Neural progenitor cell (in vitro differentiated cells): ENCODE measurements at regions not wholly inside any gene's neighbourhood (a gene's known extent, or its start where the extent isn't known, plus 50 kb on each side); places are given as distances from the start of the nearest gene placed in this dataset.

Source experiments
- DNase-seq: peaks from one replicate; pipeline ENCODE4 v3.0.0-alpha.2; 2016; ENCODE audit warnings: low spot score
- H2AFZ ChIP-seq: fragments of 200-600 bp; sonication (generic); replicated peaks from 2 replicates; pipeline ENCODE4 v1.6.1; 2016; ENCODE audit warnings: antibody characterized with exemption
- H3F3A ChIP-seq: fragments of 200-600 bp; sonication (generic); 2 replicates; pipeline ENCODE4 v1.6.1; 2016; ENCODE audit warnings: antibody characterized with exemption, low read depth
- H3K27ac ChIP-seq: fragments of 200-600 bp; sonication (generic); 2 replicates; pipeline ENCODE4 v1.5.1; 2016; ENCODE audit warnings: mild to moderate bottlenecking
- H3K27me3 ChIP-seq: fragments of 200-600 bp; sonication (generic); 2 replicates; pipeline ENCODE4 v1.6.1; 2016; ENCODE audit warnings: mild to moderate bottlenecking, moderate library complexity
- H3K36me3 ChIP-seq: fragments of 200-600 bp; sonication (generic); 2 replicates; pipeline ENCODE4 v1.5.1; 2016
- H3K4me1 ChIP-seq: fragments of 200-600 bp; sonication (generic); 2 replicates; pipeline ENCODE4 v1.6.1; 2016; ENCODE audit warnings: mixed run types
- H3K4me2 ChIP-seq: fragments of 200-600 bp; sonication (generic); 2 replicates; pipeline ENCODE4 v1.6.1; 2016
- H3K4me3 ChIP-seq: fragments of 200-600 bp; sonication (generic); 2 replicates; pipeline ENCODE4 v1.5.1; 2016
- H3K79me2 ChIP-seq: fragments of 200-600 bp; sonication (generic); 2 replicates; pipeline ENCODE4 v1.6.1; 2016; ENCODE audit warnings: low read depth
- H3K9ac ChIP-seq: fragments of 200-600 bp; sonication (generic); 2 replicates; pipeline ENCODE4 v1.6.1; 2016
- H3K9me3 ChIP-seq: fragments of 200-600 bp; sonication (generic); 2 replicates; pipeline ENCODE4 v1.5.1; 2016; ENCODE audit warnings: low read depth
- H4K20me1 ChIP-seq: fragments of 200-600 bp; sonication (generic); 2 replicates; pipeline ENCODE4 v1.6.1; 2016; ENCODE audit warnings: low read depth
- H3K27ac Mint-ChIP-seq: 3 replicates; pipeline ENCODE4 v1.8.0; 2021; ENCODE audit warnings: mixed read lengths
- H3K27me3 Mint-ChIP-seq: 2 replicates; pipeline ENCODE4 v1.8.0; 2022; ENCODE audit warnings: low read depth, mild to moderate bottlenecking, inconsistent platforms, moderate library complexity, mixed read lengths; ENCODE audit not compliant: insufficient read depth
- H3K36me3 Mint-ChIP-seq: 3 replicates; pipeline ENCODE4 v1.8.0; 2021; ENCODE audit warnings: mixed read lengths
- H3K4me1 Mint-ChIP-seq: 3 replicates; pipeline ENCODE4 v1.8.0; 2021; ENCODE audit warnings: mixed read lengths
- H3K4me3 Mint-ChIP-seq: 3 replicates; pipeline ENCODE4 v1.8.0; 2021; ENCODE audit warnings: mild to moderate bottlenecking, moderate library complexity, mixed read lengths
- H3K9me3 Mint-ChIP-seq: 3 replicates; pipeline ENCODE4 v1.8.0; 2020; ENCODE audit warnings: mixed read lengths
- CTCF ChIP-seq: fragments of 200-600 bp; sonication (generic); IDR thresholded peaks from 2 replicates; pipeline ENCODE4 v1.5.1; 2017; ENCODE audit warnings: antibody characterized with exemption, mild to moderate bottlenecking
- EZH2 ChIP-seq: fragments of 200-600 bp; sonication (generic); IDR thresholded peaks from 2 replicates; pipeline ENCODE4 v1.6.1; 2017; ENCODE audit warnings: antibody characterized with exemption, mild to moderate bottlenecking, moderate library complexity
- EZH2phosphoT487 ChIP-seq: fragments of 200-600 bp; sonication (generic); IDR thresholded peaks from 2 replicates; pipeline ENCODE4 v1.6.1; 2017; ENCODE audit warnings: antibody characterized with exemption

DNA sequence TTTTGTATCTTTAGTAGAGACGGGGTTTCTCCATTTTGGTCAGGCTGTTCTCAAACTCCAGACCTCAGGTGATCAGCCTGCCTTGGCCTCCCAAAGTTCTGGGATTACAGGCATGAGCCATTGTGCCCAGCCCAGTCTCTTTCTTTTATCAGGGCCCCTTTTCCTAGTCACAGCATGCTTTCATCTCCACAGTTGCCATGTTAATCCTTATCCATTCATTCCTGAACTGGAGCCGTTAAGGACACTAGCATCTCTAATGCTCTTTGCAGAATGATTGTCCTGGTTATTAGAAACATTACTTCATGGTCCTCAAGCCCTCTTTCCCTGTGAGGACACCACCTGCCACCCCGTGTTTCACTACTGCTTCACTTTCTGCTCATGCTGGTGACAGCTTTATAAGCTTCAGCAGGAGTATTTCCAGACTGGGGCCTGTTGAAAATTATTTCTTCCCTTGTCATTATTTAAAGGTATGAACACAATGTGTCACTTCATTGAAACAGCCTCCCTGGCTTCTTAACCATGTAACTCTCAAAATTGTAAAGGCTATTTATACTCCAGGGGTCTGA lies 313.9 kb downstream of the BMPER start:
- H3K27ac Mint-ChIP-seq: no peak overlapping the region
- H2AFZ ChIP-seq: no peak overlapping the region

GRCh38 chr7:34220506-34221185 lies 315.3 kb downstream of the BMPER start:
- H2AFZ ChIP-seq: no peak overlapping the region
- H3K9ac ChIP-seq: no peak overlapping the region
- H3K4me3 Mint-ChIP-seq: no peak overlapping the region
- H3K4me3 ChIP-seq: no peak overlapping the region
- no peaks in the 10 kb centered on the region for H3K36me3 Mint-ChIP-seq
- no peak for DNase-seq
- no peak overlapping the region for H3K4me2 ChIP-seq
- H3K27me3 Mint-ChIP-seq: peaks cover 3% of the 10 kb centered on the region
- H3K9me3 ChIP-seq: no peaks in the 10 kb centered on the region
- no peaks in the 10 kb centered on the region for H4K20me1 ChIP-seq
- H3K27me3 ChIP-seq: no peaks in the 10 kb centered on the region
- TF ChIP-seq EZH2 (no peak), CTCF (no peak), EZH2phosphoT487 (no peak)
- H3K27ac ChIP-seq: no peak overlapping the region
- peaks cover 7% of the 10 kb centered on the region for H3F3A ChIP-seq
- no peaks in the 10 kb centered on the region for H3K9me3 Mint-ChIP-seq
- no peak overlapping the region for H3K27ac Mint-ChIP-seq
- peaks cover 17% of the 10 kb centered on the region for H3K4me1 Mint-ChIP-seq
- no peaks in the 10 kb centered on the region for H3K79me2 ChIP-seq
- H3K4me1 ChIP-seq: peaks cover 15% of the 10 kb centered on the region
- no peaks in the 10 kb centered on the region for H3K36me3 ChIP-seq

More for the DNA sequence above, 313.9 kb downstream of the BMPER start:
- peak overlapping the region; percentile 33 for H3K4me2 ChIP-seq
- no peaks in the 10 kb centered on the region for H3K36me3 ChIP-seq
- H3K27me3 ChIP-seq: no peaks in the 10 kb centered on the region
- no peak for TF ChIP-seq CTCF
- no peak for TF ChIP-seq EZH2
- no peak for TF ChIP-seq EZH2phosphoT487
- Mint-ChIP-seq H3K4me1 (peaks cover 13% of the 10 kb centered on the region), H3K36me3 (no peaks in the 10 kb centered on the region), H3K4me3 (no peak overlapping the region), H3K9me3 (no peaks in the 10 kb centered on the region), H3K27me3 (peaks cover 3% of the 10 kb centered on the region)
- no peaks in the 10 kb centered on the region for H3K9me3 ChIP-seq
- H3K4me3 ChIP-seq: no peak overlapping the region
- no peaks in the 10 kb centered on the region for H3K79me2 ChIP-seq
- peaks cover 15% of the 10 kb centered on the region for H3K4me1 ChIP-seq
- no peak overlapping the region for H3K9ac ChIP-seq
- DNase-seq: peak; percentile 51
- no peaks in the 10 kb centered on the region for H4K20me1 ChIP-seq
- H3F3A ChIP-seq: peaks cover 7% of the 10 kb centered on the region
- no peak overlapping the region for H3K27ac ChIP-seq

DNA sequence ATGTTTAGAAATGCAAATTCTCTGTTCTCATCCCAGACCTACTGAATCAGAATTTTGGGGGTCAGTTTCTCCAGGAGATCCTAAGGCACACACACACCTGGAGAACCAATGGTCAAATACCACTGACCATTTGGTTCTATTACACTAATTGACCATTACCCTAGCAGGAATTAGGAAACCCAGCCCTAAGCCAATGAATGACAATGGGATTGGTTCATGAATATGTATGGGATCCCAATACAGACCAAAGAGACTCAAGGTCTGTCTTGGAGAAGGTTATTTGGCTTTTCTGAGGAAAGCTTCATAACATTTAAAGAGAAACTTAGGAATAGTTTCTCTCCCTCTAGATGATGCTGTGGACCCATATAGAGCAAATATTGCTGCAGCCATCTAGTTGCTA lies 317.0 kb downstream of the BMPER start:
- no peaks in the 10 kb centered on the region for H3K9me3 Mint-ChIP-seq
- no peaks in the 10 kb centered on the region for H3K36me3 Mint-ChIP-seq
- no peak overlapping the region for H3K9ac ChIP-seq

More for the DNA sequence above, 317.0 kb downstream of the BMPER start:
- Mint-ChIP-seq H3K4me3 (no peak overlapping the region), H3K4me1 (peaks cover 13% of the 10 kb centered on the region), H3K27ac (no peak overlapping the region), H3K27me3 (peaks cover 7% of the 10 kb centered on the region)
- Histone ChIP-seq H3K79me2 (no peaks in the 10 kb centered on the region), H3K4me2 (no peak overlapping the region), H3K27me3 (no peaks in the 10 kb centered on the region), H4K20me1 (no peaks in the 10 kb centered on the region), H3K36me3 (no peaks in the 10 kb centered on the region), H3K4me1 (peaks cover 15% of the 10 kb centered on the region), H3K9me3 (no peaks in the 10 kb centered on the region), H2AFZ (no peak overlapping the region), H3K27ac (no peak overlapping the region), H3K4me3 (no peak overlapping the region), H3F3A (peaks cover 7% of the 10 kb centered on the region)
- no peak for DNase-seq
- TF ChIP-seq EZH2phosphoT487 (no peak), EZH2 (no peak), CTCF (no peak)
